ENCODE measurements at regions not wholly inside any gene's neighbourhood (a gene's known extent, or its start where the extent isn't known, plus 50 kb on each side); places are given as distances from the start of the nearest gene placed in this dataset.

GRCh38 chr9:91047529-91047928 lies 245.9 kb downstream of the SYK start:
- TF ChIP-seq CTCF (IDR thresholded peaks at IDR 0.05) (no peak), POLR2A (IDR thresholded peaks at IDR 0.05) (no peak)

All from ovary (tissue), 3 donors.